CD4-positive, alpha-beta memory T cell (primary cell): ENCODE measurements at regions not wholly inside any gene's neighbourhood (a gene's known extent, or its start where the extent isn't known, plus 50 kb on each side); places are given as distances from the start of the nearest gene placed in this dataset.

Experiments used
- CTCF ChIA-PET: fragments of 350-600 bp; sonication (Branson Sonifier 250); formaldehyde crosslinking; loops from one replicate; lab custom pipeline; 2021; ENCODE audit warnings: inconsistent platforms; ENCODE audit not compliant: partially characterized antibody; lab: Charles Lee
- POLR2A ChIA-PET: fragments of 350-600 bp; sonication (Branson Sonifier 250); formaldehyde crosslinking; loops from one replicate; lab custom pipeline; 2021; ENCODE audit not compliant: partially characterized antibody; lab: Charles Lee
- DNase-seq, 5 donors: peaks; one replicate each; pipeline versions ENCODE4 v3.0.0 to v3.0.0-alpha.2; 2020 to 2022; ENCODE audit warnings: mixed read lengths in 1 of 5
- H3K27ac ChIP-seq: one replicate; pipeline ENCODE4 v1.7.0; 2013; ENCODE audit warnings: low read depth, low read length
- H3K27me3 ChIP-seq: 2 replicates; pipeline ENCODE4 v1.7.0; 2013; ENCODE audit warnings: mild to moderate bottlenecking, low read length, moderate library complexity; ENCODE audit not compliant: insufficient read depth
- H3K36me3 ChIP-seq: 2 replicates; pipeline ENCODE4 v1.7.0; 2013; ENCODE audit warnings: mild to moderate bottlenecking, low read length, moderate library complexity; ENCODE audit not compliant: insufficient read depth
- H3K4me1 ChIP-seq: 2 replicates; pipeline ENCODE4 v1.7.0; 2013; ENCODE audit warnings: mild to moderate bottlenecking, low read length, moderate library complexity; ENCODE audit not compliant: insufficient read depth
- H3K4me3 ChIP-seq, 2 donors: one replicate each; pipeline ENCODE4 v1.7.0; 2013; ENCODE audit warnings: low read length in 2 of 2, mild to moderate bottlenecking in 1 of 2
- H3K9me3 ChIP-seq, 2 donors: one replicate each; pipeline ENCODE4 v1.7.0; 2013; ENCODE audit warnings: low read length in 2 of 2, control low read depth in 1 of 2; ENCODE audit not compliant: control insufficient read depth in 1 of 2
- H3K27ac Mint-ChIP-seq, 7 donors: one replicate each; pipeline ENCODE4 v1.8.0; 2020 to 2021; ENCODE audit warnings: mixed read lengths in 7 of 7, mild to moderate bottlenecking in 6 of 7, inconsistent platforms in 3 of 7, moderate library complexity in 3 of 7
- H3K27me3 Mint-ChIP-seq, 2 donors: one replicate each; pipeline ENCODE4 v1.8.0; 2020 to 2021; ENCODE audit warnings: mixed read lengths in 2 of 2
- H3K36me3 Mint-ChIP-seq, 2 donors: one replicate each; pipeline ENCODE4 v1.8.0; 2020 to 2021; ENCODE audit warnings: mixed read lengths in 2 of 2, inconsistent platforms in 1 of 2, mild to moderate bottlenecking in 1 of 2
- H3K4me1 Mint-ChIP-seq, 4 donors: one replicate each; pipeline ENCODE4 v1.8.0; 2020 to 2021; ENCODE audit warnings: mixed read lengths in 4 of 4, mild to moderate bottlenecking in 1 of 4
- H3K4me3 Mint-ChIP-seq, 8 donors: one replicate each; pipeline ENCODE4 v1.8.0; 2020 to 2021; ENCODE audit warnings: mixed read lengths in 8 of 8, mild to moderate bottlenecking in 7 of 8, moderate library complexity in 6 of 8, inconsistent platforms in 3 of 8
- H3K9me3 Mint-ChIP-seq, 8 donors: one replicate each; pipeline ENCODE4 v1.8.0; 2020 to 2021; ENCODE audit warnings: mixed read lengths in 8 of 8, mild to moderate bottlenecking in 5 of 8, inconsistent platforms in 3 of 8, moderate library complexity in 1 of 8
- intact Hi-C: fragments of 100-400 bp; cut with micrococcal nuclease; formaldehyde crosslinking; loops from one replicate; pipeline ENCODE4 v1.15.1; 2023

DNA sequence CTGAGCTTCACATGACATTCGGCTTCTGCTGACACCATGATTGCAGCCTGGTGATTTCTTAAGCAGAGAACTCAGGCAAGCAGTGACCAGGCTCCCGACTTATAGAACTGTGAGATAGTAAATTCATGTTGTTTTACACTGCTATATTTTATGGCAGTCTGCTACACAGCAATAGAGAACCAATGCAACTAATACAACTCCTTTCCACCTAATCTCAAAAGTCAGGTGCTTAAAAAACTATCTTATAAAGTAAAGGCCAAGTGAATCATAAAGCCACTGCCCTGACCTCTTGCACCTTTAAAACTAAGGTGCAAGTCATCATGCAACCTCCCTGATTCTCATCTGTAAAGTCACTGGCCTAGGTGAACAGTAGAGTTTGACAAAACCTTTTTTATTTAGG is 95.3 kb upstream of the GLS start:
- H3K4me3 Mint-ChIP-seq: no peak overlapping the region
- peaks cover 0 to 8% of the 10 kb centered on the region in 2 donors for H3K27me3 Mint-ChIP-seq
- no peaks in the 10 kb centered on the region for H3K9me3 ChIP-seq
- H3K36me3 ChIP-seq: no peaks in the 10 kb centered on the region
- peaks cover 0 to 2% (median 0%) of the 10 kb centered on the region in 8 donors for H3K9me3 Mint-ChIP-seq
- H3K4me1 Mint-ChIP-seq: peaks cover 0 to 3% (median 1%) of the 10 kb centered on the region in 4 donors
- ChIA-PET CTCF (interaction anchor here (1.4 to 3.1 kb wide), 2 partner anchors 7 to 244 kb away, joined by 4 to 11 read pairs; no protein-coding TSS in a partner anchor), POLR2A (no interaction called here)
- H3K4me3 ChIP-seq: no peak overlapping the region
- no peak for DNase-seq
- no peak overlapping the region for H3K27ac ChIP-seq
- no peaks in the 10 kb centered on the region for H3K36me3 Mint-ChIP-seq
- no peak overlapping the region for H3K27ac Mint-ChIP-seq
- H3K4me1 ChIP-seq: no peaks in the 10 kb centered on the region
- no peaks in the 10 kb centered on the region for H3K27me3 ChIP-seq
- intact Hi-C loops: loop anchor here (10.0 kb wide), 1 partner anchor 739 kb away; no protein-coding TSS in a partner anchor

DNA sequence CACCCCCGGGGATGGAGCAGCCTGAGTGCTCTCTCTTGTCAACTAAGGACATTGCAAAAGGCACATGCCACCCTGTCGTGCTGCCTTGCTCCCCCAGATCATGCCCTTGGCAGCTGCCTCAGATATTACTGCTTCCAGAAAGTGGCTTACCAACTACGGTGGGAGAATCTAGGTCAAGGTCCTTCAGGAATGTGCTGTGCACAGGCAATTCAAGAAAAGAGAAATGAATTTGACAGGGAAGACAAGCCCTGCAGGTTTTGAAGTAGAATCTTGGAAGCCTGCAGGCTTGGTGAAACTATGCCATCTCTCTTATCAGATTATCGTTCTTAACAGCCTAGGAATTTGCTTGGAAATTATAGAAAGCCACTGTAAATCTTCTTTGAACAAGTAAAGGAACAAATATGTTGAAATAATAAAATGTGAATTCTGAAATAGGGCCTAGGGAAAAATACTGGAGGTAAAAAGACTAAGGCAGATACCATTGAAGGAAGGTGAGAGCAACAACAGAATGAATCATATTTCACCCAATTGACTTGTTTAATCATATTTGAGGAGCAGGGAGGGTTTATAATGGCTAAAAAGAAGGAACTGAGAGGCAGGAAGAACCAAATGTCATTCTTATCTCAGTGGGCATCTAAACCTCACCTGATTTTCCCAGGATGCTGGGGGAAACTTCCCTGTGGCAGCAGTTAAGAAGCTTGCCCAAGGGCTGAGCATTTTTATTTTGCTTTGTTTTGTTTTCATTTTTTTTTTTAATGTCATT is 94.0 kb upstream of the GLS start:
- no peak overlapping the region for H3K4me3 Mint-ChIP-seq
- H3K27ac Mint-ChIP-seq: no peak overlapping the region
- ChIA-PET POLR2A (no interaction called here), CTCF (no interaction called here)
- H3K36me3 Mint-ChIP-seq: no peaks in the 10 kb centered on the region
- peaks cover 0 to 6% (median 2%) of the 10 kb centered on the region in 4 donors for H3K4me1 Mint-ChIP-seq
- DNase-seq: no peak
- intact Hi-C loops: loop anchor here (10.0 kb wide), 1 partner anchor 738 kb away; no protein-coding TSS in a partner anchor
- peaks cover 0 to 2% of the 10 kb centered on the region in 2 donors for H3K27me3 Mint-ChIP-seq
- no peaks in the 10 kb centered on the region for H3K27me3 ChIP-seq
- no peaks in the 10 kb centered on the region for H3K9me3 ChIP-seq
- no peak overlapping the region for H3K4me3 ChIP-seq
- H3K9me3 Mint-ChIP-seq: peaks cover 0 to 2% (median 0%) of the 10 kb centered on the region in 8 donors
- H3K27ac ChIP-seq: no peak overlapping the region
- H3K36me3 ChIP-seq: no peaks in the 10 kb centered on the region
- H3K4me1 ChIP-seq: no peaks in the 10 kb centered on the region

- Mint-ChIP-seq H3K36me3 (no peaks in the 10 kb centered on the region), H3K27ac (no peak overlapping the region), H3K9me3 (peaks cover 0 to 2% (median 0%) of the 10 kb centered on the region in 8 donors), H3K4me3 (no peak overlapping the region), H3K4me1 (peaks cover 0 to 7% (median 3%) of the 10 kb centered on the region in 4 donors), H3K27me3 (no peaks in the 10 kb centered on the region)
- intact Hi-C loops: loop anchor here (10.0 kb wide), 1 partner anchor 737 kb away; no protein-coding TSS in a partner anchor
- no peaks in the 10 kb centered on the region for H3K27me3 ChIP-seq
- H3K9me3 ChIP-seq: no peaks in the 10 kb centered on the region
- no peak for DNase-seq
- no peak overlapping the region for H3K27ac ChIP-seq
- no peaks in the 10 kb centered on the region for H3K4me1 ChIP-seq
- CTCF ChIA-PET: interaction anchor here (1.5 kb wide), 1 partner anchor 9 kb away, joined by 3 read pairs; no protein-coding TSS in a partner anchor
- H3K4me3 ChIP-seq: no peak overlapping the region
- POLR2A ChIA-PET: no interaction called here
- no peaks in the 10 kb centered on the region for H3K36me3 ChIP-seq
Observed at GRCh38 chr2:190787743-190788235, 92.8 kb upstream of the GLS start.

DNA sequence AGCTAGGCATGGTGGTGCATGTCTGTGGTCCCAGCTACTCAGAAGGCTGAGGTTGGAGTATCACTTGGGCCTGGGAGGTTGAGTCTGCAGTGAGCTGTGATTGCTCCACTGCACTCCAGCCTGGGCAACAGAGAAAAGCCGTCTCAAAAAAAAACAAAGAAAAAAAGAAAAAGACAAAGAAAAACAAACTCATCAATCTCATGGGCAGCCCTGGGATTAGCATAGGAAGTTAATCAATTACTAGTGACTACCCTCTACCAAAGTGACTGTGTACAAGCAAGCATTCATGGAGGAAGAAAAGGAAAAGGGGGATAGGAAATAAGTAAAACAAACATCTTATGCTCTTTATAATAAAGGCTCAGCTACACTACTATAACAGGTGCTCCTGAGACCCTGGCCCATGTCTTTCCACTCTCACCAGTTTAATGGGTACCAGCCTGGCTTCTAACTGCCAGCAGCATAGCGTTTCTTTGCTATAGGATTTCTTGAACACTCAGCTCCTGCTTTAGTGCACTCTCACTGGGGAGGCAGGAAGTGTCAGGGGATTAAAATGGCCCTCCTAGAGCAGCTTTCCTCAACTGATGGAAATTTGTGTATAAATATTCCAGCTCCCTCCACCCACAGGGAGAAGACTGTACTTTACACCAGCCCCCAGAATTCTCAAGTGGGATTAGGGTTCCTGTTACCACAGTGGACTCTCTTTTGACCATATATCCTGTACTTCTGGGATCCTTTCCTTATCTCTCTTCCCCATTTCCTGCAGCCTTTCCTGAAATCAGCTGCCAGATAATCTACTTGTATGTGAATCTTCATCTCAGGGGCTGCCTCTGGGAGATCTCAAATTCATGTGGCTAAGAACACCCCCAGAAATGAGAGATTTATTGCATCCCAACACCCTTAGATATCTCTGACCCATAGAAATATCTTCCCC is 91.3 kb upstream of the GLS start:
- peaks cover 3 to 7% (median 5%) of the 10 kb centered on the region in 4 donors for H3K4me1 Mint-ChIP-seq
- H3K4me3 Mint-ChIP-seq: no peak overlapping the region
- intact Hi-C loops: loop anchor here (10.0 kb wide), 1 partner anchor 735 kb away; no protein-coding TSS in a partner anchor
- POLR2A ChIA-PET: no interaction called here
- Histone ChIP-seq H3K4me1 (no peaks in the 10 kb centered on the region), H3K4me3 (no peak overlapping the region), H3K27ac (no peak overlapping the region), H3K9me3 (no peaks in the 10 kb centered on the region), H3K27me3 (no peaks in the 10 kb centered on the region), H3K36me3 (no peaks in the 10 kb centered on the region)
- CTCF ChIA-PET: interaction anchor here (0.7 to 1.5 kb wide), 2 partner anchors 8 to 10 kb away, joined by 3 read pairs; no protein-coding TSS in a partner anchor
- H3K9me3 Mint-ChIP-seq: no peaks in the 10 kb centered on the region
- H3K27ac Mint-ChIP-seq: no peak overlapping the region
- DNase-seq: no peak
- H3K36me3 Mint-ChIP-seq: no peaks in the 10 kb centered on the region
- no peaks in the 10 kb centered on the region for H3K27me3 Mint-ChIP-seq

- POLR2A ChIA-PET: no interaction called here
- no peaks in the 10 kb centered on the region for H3K9me3 Mint-ChIP-seq
- H3K27ac ChIP-seq: no peak overlapping the region
- H3K4me1 Mint-ChIP-seq: peaks cover 3 to 7% (median 5%) of the 10 kb centered on the region in 4 donors
- no peaks in the 10 kb centered on the region for H3K4me1 ChIP-seq
- H3K4me3 Mint-ChIP-seq: no peak overlapping the region
- H3K9me3 ChIP-seq: no peaks in the 10 kb centered on the region
- no peaks in the 10 kb centered on the region for H3K27me3 ChIP-seq
- no peaks in the 10 kb centered on the region for H3K27me3 Mint-ChIP-seq
- H3K4me3 ChIP-seq: no peak overlapping the region
- intact Hi-C loops: no loop called here
- no peak overlapping the region for H3K27ac Mint-ChIP-seq
- no peaks in the 10 kb centered on the region for H3K36me3 Mint-ChIP-seq
- no peak for DNase-seq
- no peaks in the 10 kb centered on the region for H3K36me3 ChIP-seq
- CTCF ChIA-PET: interaction anchor here (1.4 kb wide), 1 partner anchor 59 kb away, joined by 3 read pairs; no protein-coding TSS in a partner anchor
Observed at GRCh38 chr2:190791347-190791975, 89.2 kb upstream of the GLS start.

- Histone ChIP-seq H3K4me1 (no peaks in the 10 kb centered on the region), H3K36me3 (no peaks in the 10 kb centered on the region), H3K27ac (no peak overlapping the region), H3K27me3 (no peaks in the 10 kb centered on the region), H3K4me3 (no peak overlapping the region), H3K9me3 (no peaks in the 10 kb centered on the region)
- H3K27me3 Mint-ChIP-seq: no peaks in the 10 kb centered on the region
- no peak overlapping the region for H3K27ac Mint-ChIP-seq
- no peak overlapping the region for H3K4me3 Mint-ChIP-seq
- intact Hi-C loops: no loop called here
- DNase-seq: no peak
- ChIA-PET POLR2A (no interaction called here), CTCF (interaction anchor here (1.1 kb wide), 2 partner anchors 8 to 12 kb away, joined by 3 to 4 read pairs; no protein-coding TSS in a partner anchor)
- no peaks in the 10 kb centered on the region for H3K9me3 Mint-ChIP-seq
- no peaks in the 10 kb centered on the region for H3K36me3 Mint-ChIP-seq
- H3K4me1 Mint-ChIP-seq: peaks cover 3 to 7% (median 5%) of the 10 kb centered on the region in 4 donors
Observed at GRCh38 chr2:190791976-190792575, 88.5 kb upstream of the GLS start.
